K562 (cell line): ENCODE measurements at regions not wholly inside any gene's neighbourhood (a gene's known extent, or its start where the extent isn't known, plus 50 kb on each side); places are given as distances from the start of the nearest gene placed in this dataset.

Experiments used
- CAMTA2 ChIP-seq: fragments of 250-450 bp; sonication (Bioruptor Pico); conservative IDR thresholded peaks from 2 replicates; pipeline ENCODE4 v1.5.1; 2022
- ELF1 ChIP-seq: fragments of 200-800 bp; sonication (Bioruptor generic); IDR thresholded peaks from 2 replicates; pipeline ENCODE4 v1.6.1; 2016; ENCODE audit warnings: missing genetic modification characterization, missing compliant biosample characterization
- TF ChIP-seq, protein P1 (sequence below), 2 experiments: fragments of 450-650 bp; formaldehyde crosslinking in 1 of 2; IDR thresholded peaks; 2 replicates each; pipeline versions ENCODE4 v1.4.0 to v1.6.1; 2014 to 2020; ENCODE audit warnings: mild to moderate bottlenecking in 2 of 2, borderline replicate concordance in 1 of 2, low read depth in 1 of 2
- TF ChIP-seq, protein P2 (sequence below): fragments of 250-450 bp; sonication (Bioruptor Pico); IDR thresholded peaks from 2 replicates; pipeline ENCODE4 v1.8.0; 2022; ENCODE audit warnings: inconsistent platforms
- TF ChIP-seq, protein P3 (sequence below), 3 experiments: fragments of 200-800 bp in 1 of 3; fragments of 250-450 bp in 1 of 3; fragments of 450-650 bp in 1 of 3; sonication (Bioruptor Pico) in 1 of 3; sonication (Bioruptor generic) in 1 of 3; formaldehyde crosslinking in 1 of 3; IDR thresholded peaks; 2 replicates each; pipeline versions ENCODE4 v1.6.1 to v1.8.0; 2016 to 2022; ENCODE audit warnings: mild to moderate bottlenecking in 2 of 3, missing genetic modification characterization in 2 of 3, missing compliant biosample characterization in 1 of 3, moderate library complexity in 1 of 3

DNA sequence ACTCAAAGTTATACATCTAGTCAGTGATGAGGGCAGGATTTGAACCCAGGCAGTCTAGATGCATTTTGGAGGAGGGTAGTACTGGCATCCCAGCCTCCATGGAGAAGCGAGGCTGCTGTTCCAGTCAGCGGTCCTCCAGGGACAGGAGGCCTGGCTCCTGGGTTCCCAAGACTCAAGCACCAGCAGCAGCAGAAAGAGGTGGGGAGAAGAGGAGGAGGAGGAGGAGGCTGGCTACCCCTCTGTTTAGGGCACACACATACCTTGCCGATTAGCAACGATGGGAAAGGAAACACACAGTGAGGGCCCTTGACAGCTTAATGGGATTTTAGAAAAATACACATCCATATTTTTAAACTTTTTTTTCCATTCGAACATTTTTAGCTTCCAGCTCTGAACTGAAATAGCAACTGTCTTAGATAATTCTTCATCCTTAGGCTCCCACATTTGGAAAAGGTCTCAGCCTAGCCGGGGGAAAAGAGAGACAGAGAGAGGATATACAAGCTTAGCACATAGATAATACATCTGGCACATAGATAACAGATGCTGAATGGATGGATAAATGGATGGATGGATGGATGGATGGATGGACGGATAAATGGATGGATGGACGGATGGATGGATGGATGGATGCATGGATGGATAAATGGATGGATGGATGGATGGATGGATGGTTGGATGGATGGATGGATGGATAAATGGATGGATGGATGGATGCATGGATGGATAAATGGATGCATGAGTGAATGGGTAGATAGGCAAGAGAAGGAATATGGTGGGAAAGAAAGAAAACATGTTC, 87.9 kb downstream of the LBH start (continued):
- TF ChIP-seq, protein P1, sequence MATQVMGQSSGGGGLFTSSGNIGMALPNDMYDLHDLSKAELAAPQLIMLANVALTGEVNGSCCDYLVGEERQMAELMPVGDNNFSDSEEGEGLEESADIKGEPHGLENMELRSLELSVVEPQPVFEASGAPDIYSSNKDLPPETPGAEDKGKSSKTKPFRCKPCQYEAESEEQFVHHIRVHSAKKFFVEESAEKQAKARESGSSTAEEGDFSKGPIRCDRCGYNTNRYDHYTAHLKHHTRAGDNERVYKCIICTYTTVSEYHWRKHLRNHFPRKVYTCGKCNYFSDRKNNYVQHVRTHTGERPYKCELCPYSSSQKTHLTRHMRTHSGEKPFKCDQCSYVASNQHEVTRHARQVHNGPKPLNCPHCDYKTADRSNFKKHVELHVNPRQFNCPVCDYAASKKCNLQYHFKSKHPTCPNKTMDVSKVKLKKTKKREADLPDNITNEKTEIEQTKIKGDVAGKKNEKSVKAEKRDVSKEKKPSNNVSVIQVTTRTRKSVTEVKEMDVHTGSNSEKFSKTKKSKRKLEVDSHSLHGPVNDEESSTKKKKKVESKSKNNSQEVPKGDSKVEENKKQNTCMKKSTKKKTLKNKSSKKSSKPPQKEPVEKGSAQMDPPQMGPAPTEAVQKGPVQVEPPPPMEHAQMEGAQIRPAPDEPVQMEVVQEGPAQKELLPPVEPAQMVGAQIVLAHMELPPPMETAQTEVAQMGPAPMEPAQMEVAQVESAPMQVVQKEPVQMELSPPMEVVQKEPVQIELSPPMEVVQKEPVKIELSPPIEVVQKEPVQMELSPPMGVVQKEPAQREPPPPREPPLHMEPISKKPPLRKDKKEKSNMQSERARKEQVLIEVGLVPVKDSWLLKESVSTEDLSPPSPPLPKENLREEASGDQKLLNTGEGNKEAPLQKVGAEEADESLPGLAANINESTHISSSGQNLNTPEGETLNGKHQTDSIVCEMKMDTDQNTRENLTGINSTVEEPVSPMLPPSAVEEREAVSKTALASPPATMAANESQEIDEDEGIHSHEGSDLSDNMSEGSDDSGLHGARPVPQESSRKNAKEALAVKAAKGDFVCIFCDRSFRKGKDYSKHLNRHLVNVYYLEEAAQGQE (IDR thresholded peaks at IDR 0.05; ENCODE audit: borderline replicate concordance): no peak
- TF ChIP-seq, protein P1 (CRISPR knock-in tag; IDR thresholded peaks at IDR 0.05; ENCODE audit: low read depth): no peak
- TF ChIP-seq CAMTA2 (CRISPR knock-in tag): no peak
- no peak for TF ChIP-seq ELF1 (tag)
- TF ChIP-seq, protein P2, sequence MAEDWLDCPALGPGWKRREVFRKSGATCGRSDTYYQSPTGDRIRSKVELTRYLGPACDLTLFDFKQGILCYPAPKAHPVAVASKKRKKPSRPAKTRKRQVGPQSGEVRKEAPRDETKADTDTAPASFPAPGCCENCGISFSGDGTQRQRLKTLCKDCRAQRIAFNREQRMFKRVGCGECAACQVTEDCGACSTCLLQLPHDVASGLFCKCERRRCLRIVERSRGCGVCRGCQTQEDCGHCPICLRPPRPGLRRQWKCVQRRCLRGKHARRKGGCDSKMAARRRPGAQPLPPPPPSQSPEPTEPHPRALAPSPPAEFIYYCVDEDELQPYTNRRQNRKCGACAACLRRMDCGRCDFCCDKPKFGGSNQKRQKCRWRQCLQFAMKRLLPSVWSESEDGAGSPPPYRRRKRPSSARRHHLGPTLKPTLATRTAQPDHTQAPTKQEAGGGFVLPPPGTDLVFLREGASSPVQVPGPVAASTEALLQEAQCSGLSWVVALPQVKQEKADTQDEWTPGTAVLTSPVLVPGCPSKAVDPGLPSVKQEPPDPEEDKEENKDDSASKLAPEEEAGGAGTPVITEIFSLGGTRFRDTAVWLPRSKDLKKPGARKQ (CRISPR knock-in tag): no peak
- TF ChIP-seq, protein P3, sequence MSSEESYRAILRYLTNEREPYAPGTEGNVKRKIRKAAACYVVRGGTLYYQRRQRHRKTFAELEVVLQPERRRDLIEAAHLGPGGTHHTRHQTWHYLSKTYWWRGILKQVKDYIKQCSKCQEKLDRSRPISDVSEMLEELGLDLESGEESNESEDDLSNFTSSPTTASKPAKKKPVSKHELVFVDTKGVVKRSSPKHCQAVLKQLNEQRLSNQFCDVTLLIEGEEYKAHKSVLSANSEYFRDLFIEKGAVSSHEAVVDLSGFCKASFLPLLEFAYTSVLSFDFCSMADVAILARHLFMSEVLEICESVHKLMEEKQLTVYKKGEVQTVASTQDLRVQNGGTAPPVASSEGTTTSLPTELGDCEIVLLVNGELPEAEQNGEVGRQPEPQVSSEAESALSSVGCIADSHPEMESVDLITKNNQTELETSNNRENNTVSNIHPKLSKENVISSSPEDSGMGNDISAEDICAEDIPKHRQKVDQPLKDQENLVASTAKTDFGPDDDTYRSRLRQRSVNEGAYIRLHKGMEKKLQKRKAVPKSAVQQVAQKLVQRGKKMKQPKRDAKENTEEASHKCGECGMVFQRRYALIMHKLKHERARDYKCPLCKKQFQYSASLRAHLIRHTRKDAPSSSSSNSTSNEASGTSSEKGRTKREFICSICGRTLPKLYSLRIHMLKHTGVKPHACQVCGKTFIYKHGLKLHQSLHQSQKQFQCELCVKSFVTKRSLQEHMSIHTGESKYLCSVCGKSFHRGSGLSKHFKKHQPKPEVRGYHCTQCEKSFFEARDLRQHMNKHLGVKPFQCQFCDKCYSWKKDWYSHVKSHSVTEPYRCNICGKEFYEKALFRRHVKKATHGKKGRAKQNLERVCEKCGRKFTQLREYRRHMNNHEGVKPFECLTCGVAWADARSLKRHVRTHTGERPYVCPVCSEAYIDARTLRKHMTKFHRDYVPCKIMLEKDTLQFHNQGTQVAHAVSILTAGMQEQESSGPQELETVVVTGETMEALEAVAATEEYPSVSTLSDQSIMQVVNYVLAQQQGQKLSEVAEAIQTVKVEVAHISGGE (CRISPR knock-in tag; IDR thresholded peaks at IDR 0.05): no peak
